HG02943 (cell line): ENCODE measurements at regions not wholly inside any gene's neighbourhood (a gene's known extent, or its start where the extent isn't known, plus 50 kb on each side); places are given as distances from the start of the nearest gene placed in this dataset.
"Not testable (repeated sequence)": the region's sequence is repeated elsewhere in the genome, so short reads cannot be mapped to it uniquely, and the experiment has no call there.

Experiments used
- ATAC-seq: cut with Tn5 transposase; IDR thresholded peaks from one replicate; pipeline ENCODE4 v1.9.1; 2021; ENCODE audit warnings: mild to moderate bottlenecking, low read depth, moderate library complexity; ENCODE audit not compliant: unreplicated experiment

GRCh38 chr4:138389976-138390685 lies 148.0 kb upstream of the SLC7A11 start:
- ATAC-seq, result no peak

- no peak for ATAC-seq
Measured at GRCh38 chr4:138374947-138375346, 132.8 kb upstream of the SLC7A11 start.

- no peak for ATAC-seq
Measured at GRCh38 chr4:138367942-138368341, 125.8 kb upstream of the SLC7A11 start.

GRCh38 chr4:138352446-138352845 lies 110.3 kb upstream of the SLC7A11 start:
- ATAC-seq, result not testable (repeated sequence)

GRCh38 chr4:138348055-138348454 lies 105.9 kb upstream of the SLC7A11 start:
- no peak for ATAC-seq

- no peak for ATAC-seq
Measured at GRCh38 chr4:138347561-138347960, 105.4 kb upstream of the SLC7A11 start.

- no peak for ATAC-seq
Measured at GRCh38 chr4:138344851-138345250, 102.7 kb upstream of the SLC7A11 start.

GRCh38 chr4:138344054-138344453 lies 101.9 kb upstream of the SLC7A11 start:
- no peak for ATAC-seq

GRCh38 chr4:138341739-138342415 lies 99.7 kb upstream of the SLC7A11 start:
- peak; percentile 78 for ATAC-seq

- ATAC-seq, result no peak
Measured at GRCh38 chr4:138338840-138339239, 96.7 kb upstream of the SLC7A11 start.

GRCh38 chr4:138338222-138338621 lies 96.1 kb upstream of the SLC7A11 start:
- not testable (repeated sequence) for ATAC-seq

- no peak for ATAC-seq
Measured at GRCh38 chr4:138334346-138335016, 92.3 kb upstream of the SLC7A11 start.

GRCh38 chr4:138332415-138332814 lies 90.3 kb upstream of the SLC7A11 start:
- not testable (repeated sequence) for ATAC-seq

GRCh38 chr4:138330531-138330930 lies 88.4 kb upstream of the SLC7A11 start:
- no peak for ATAC-seq

GRCh38 chr4:138329506-138330070 lies 87.4 kb upstream of the SLC7A11 start:
- no peak for ATAC-seq

- no peak for ATAC-seq
Measured at GRCh38 chr4:138327338-138327737, 85.2 kb upstream of the SLC7A11 start.

GRCh38 chr4:138320831-138321230 lies 78.7 kb upstream of the SLC7A11 start:
- ATAC-seq, result no peak

GRCh38 chr4:138320030-138320429 lies 77.9 kb upstream of the SLC7A11 start:
- no peak for ATAC-seq

GRCh38 chr4:138317175-138317748 lies 75.1 kb upstream of the SLC7A11 start:
- ATAC-seq, result no peak

GRCh38 chr4:138312536-138312911 lies 70.4 kb upstream of the SLC7A11 start:
- no peak for ATAC-seq
